Esophagus squamous epithelium (tissue), 4 donors: ENCODE measurements at regions not wholly inside any gene's neighbourhood (a gene's known extent, or its start where the extent isn't known, plus 50 kb on each side); places are given as distances from the start of the nearest gene placed in this dataset.

ENCODE experiments used
- POLR2A ChIP-seq, 4 donors: fragments of 450-650 bp; IDR thresholded peaks; one replicate each; pipeline ENCODE4 v1.6.1; 2017; ENCODE audit warnings: antibody characterized with exemption in 4 of 4, mild to moderate bottlenecking in 4 of 4, moderate library complexity in 3 of 4
- TF ChIP-seq, protein P1 (sequence below), 6 experiments: fragments of 450-650 bp in 4 of 6; fragments of 200-600 bp in 2 of 6; sonication (generic) in 2 of 6; IDR thresholded peaks; one replicate each; pipeline ENCODE4 v1.5.1; 2016 to 2019; ENCODE audit warnings: antibody characterized with exemption in 6 of 6, mild to moderate bottlenecking in 4 of 6, moderate library complexity in 4 of 6

- TF ChIP-seq POLR2A (IDR thresholded peaks at IDR 0.05): no peak
- TF ChIP-seq, protein P1, sequence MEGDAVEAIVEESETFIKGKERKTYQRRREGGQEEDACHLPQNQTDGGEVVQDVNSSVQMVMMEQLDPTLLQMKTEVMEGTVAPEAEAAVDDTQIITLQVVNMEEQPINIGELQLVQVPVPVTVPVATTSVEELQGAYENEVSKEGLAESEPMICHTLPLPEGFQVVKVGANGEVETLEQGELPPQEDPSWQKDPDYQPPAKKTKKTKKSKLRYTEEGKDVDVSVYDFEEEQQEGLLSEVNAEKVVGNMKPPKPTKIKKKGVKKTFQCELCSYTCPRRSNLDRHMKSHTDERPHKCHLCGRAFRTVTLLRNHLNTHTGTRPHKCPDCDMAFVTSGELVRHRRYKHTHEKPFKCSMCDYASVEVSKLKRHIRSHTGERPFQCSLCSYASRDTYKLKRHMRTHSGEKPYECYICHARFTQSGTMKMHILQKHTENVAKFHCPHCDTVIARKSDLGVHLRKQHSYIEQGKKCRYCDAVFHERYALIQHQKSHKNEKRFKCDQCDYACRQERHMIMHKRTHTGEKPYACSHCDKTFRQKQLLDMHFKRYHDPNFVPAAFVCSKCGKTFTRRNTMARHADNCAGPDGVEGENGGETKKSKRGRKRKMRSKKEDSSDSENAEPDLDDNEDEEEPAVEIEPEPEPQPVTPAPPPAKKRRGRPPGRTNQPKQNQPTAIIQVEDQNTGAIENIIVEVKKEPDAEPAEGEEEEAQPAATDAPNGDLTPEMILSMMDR (IDR thresholded peaks at IDR 0.05): no peak
Observed at GRCh38 chr2:773256-774160, 96.3 kb upstream of the TMEM18 start.
